ENCODE measurements at regions not wholly inside any gene's neighbourhood (a gene's known extent, or its start where the extent isn't known, plus 50 kb on each side); places are given as distances from the start of the nearest gene placed in this dataset.
"Not testable (repeated sequence)": the region's sequence is repeated elsewhere in the genome, so short reads cannot be mapped to it uniquely, and the experiment has no call there.

DNA sequence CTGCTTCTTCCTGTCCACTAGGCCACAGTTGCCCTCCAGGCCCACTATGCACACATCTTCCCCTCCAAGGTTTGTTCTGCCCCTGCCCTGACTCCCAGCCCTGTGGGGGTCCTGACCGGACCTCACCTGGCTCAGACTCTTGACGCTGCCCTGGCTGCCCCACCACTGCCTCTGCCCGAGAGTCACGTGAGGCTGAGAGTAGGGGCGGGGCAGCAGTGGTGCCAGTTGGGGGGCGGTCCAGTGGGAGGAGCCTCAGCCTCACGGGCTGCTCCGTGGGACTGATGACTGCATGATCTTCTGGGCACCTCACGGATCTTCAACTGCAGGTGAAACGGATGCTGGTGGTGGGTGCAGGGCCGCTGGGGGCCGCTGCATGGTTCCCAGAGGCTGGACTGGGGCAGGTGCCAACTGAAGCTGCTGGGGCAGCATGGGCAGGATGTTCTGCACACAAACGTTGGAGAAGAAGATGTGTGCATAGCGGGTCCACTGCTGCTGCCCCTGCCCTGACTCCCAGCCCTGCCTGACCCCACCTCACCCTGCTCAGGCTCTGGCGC, 77.6 kb downstream of the HHIPL2 start:
- H3K36me3 ChIP-seq (ENCODE audit: insufficient read depth, insufficient read length, low read length); H3K27me3 ChIP-seq (ENCODE audit: insufficient read depth, insufficient read length); DNase-seq (ENCODE audit: low read depth, low spot score); H3K4me1 ChIP-seq (ENCODE audit: insufficient read depth, insufficient read length); H3K9me3 ChIP-seq (ENCODE audit: insufficient read depth, low read length); H3K9ac ChIP-seq (ENCODE audit: insufficient read length, low read depth); H3K4me3 ChIP-seq (ENCODE audit: insufficient read length, low read depth): not testable (repeated sequence)

DNA sequence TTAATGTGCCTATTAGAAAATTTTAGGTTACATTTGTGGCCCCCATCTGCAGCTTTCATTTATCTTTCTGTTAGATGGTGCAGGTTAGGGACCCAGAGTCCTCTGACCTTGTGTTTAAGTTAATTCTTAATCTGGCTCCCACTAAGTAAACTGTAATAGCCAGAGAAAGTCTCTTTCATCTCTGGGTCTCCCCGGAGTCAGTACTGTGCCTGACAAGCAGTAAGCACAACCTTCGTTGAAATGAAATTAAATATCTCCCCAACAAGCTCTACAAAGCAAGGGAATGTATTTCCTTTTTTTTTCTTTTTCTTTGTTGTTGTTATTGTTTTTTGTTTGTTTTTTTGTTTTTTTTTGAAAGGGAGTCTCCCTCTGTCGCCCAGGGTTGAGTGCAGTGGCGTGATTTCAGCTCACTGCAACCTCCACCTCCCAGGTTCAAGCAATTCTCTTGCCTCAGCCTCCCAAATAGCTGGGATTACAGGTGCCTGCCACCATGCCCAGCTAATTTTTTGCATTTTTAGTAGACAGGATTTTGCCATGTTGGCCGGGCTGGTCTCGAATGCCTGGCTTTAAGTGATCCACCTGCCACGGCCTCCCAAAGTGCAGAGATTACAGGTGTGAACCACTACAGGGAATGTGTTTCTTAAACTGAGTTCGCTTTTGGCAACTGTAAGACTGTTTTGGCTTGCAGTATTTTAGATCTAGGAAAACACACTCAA, 81.6 kb downstream of the HHIPL2 start:
- Histone ChIP-seq H3K4me3 (ENCODE audit: insufficient read length, low read depth) (no peak overlapping the region), H3K27me3 (ENCODE audit: insufficient read depth, insufficient read length) (no peaks in the 10 kb centered on the region), H3K9ac (ENCODE audit: insufficient read length, low read depth) (peak overlapping the region; percentile 32), H3K36me3 (ENCODE audit: insufficient read depth, insufficient read length, low read length) (no peaks in the 10 kb centered on the region), H3K9me3 (ENCODE audit: insufficient read depth, low read length) (peaks cover 3% of the 10 kb centered on the region; the same call in 1 of the 2 replicates), H3K4me1 (ENCODE audit: insufficient read depth, insufficient read length) (no peaks in the 10 kb centered on the region)
- no peak for DNase-seq (ENCODE audit: low read depth, low spot score)
- TF ChIP-seq ZNF274 (IDR thresholded peaks at IDR 0.05; ENCODE audit: low read depth, low read length) (no peak), YY1 (IDR thresholded peaks at IDR 0.05; ENCODE audit: insufficient read depth, insufficient read length) (no peak), SUZ12 (IDR thresholded peaks at IDR 0.05; ENCODE audit: extremely low read depth, insufficient read depth, insufficient read length) (no peak)

DNA sequence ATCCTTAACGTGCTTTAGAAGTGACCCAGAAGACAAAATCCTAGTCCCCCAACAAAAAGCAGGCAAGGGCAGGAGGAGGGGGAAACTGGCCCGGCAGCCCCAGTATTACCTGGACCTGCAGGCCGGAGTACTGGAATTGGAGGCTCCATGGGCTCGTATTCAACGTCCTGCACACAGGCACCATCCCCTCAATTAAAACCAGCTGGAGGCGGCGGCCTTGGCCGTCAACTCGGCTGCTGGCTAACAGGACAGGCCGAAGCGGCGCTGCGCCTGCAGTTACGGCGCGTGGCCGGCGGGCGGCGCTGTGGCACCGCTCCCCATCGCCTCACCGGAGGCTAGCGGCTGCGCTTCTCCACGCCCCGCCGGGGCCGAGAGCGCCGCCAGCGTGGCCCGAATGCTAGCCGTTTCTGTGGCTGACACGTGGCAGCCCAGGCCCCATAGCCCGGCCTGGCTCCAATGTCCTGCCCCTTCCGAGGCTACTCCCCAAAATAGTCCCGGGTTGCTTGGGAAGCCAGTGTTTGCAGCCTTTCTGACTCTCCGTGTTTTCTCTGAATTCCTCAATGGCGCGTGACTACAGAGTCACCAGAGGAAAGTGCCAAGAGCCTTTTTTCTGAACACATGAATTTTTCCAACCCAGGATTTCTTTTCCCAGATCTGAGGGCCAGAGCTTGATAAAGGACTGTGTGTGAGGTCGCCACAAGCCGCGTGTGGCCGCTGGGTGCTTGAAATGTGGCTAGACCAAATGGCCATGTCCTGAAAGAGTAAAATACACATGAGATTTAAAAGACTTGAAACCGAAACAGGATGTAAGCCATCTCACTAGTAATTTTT, 82.5 kb downstream of the HHIPL2 start:
- H3K36me3 ChIP-seq (ENCODE audit: insufficient read depth, insufficient read length, low read length) = no peaks in the 10 kb centered on the region
- no peaks in the 10 kb centered on the region for H3K4me1 ChIP-seq (ENCODE audit: insufficient read depth, insufficient read length)
- peak overlapping the region; percentile 19 for H3K4me3 ChIP-seq (ENCODE audit: insufficient read length, low read depth)
- peaks cover 3% of the 10 kb centered on the region; the same call in 1 of the 2 replicates for H3K9me3 ChIP-seq (ENCODE audit: insufficient read depth, low read length)
- no peaks in the 10 kb centered on the region for H3K27me3 ChIP-seq (ENCODE audit: insufficient read depth, insufficient read length)
- DNase-seq (ENCODE audit: low read depth, low spot score) = peak; percentile 89
- TF ChIP-seq ZNF274 (IDR thresholded peaks at IDR 0.05; ENCODE audit: low read depth, low read length) (no peak), SUZ12 (IDR thresholded peaks at IDR 0.05; ENCODE audit: extremely low read depth, insufficient read depth, insufficient read length) (no peak), YY1 (IDR thresholded peaks at IDR 0.05; ENCODE audit: insufficient read depth, insufficient read length) (no peak)
- peak overlapping the region; percentile 69 for H3K9ac ChIP-seq (ENCODE audit: insufficient read length, low read depth)

DNA sequence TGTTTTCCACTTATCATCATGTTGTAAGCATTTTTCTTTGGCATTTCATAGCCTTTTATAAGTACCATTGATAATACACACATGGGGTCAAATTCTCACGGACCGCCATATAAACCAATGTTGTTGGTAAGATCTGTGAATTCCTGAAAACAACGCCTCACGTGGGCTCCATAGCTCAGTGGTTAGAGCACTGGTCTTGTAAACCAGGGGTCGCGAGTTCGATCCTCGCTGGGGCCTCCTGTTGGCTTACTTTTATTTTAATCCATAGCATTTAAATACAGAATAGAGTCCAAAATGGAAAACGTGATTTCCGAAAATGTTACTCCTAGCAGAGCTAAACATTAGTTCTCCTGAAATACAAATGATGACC, 83.1 kb downstream of the HHIPL2 start:
- peak overlapping the region; percentile 19 for H3K4me3 ChIP-seq (ENCODE audit: insufficient read length, low read depth)
- no peaks in the 10 kb centered on the region for H3K36me3 ChIP-seq (ENCODE audit: insufficient read depth, insufficient read length, low read length)
- peaks cover 3% of the 10 kb centered on the region; the same call in 1 of the 2 replicates for H3K9me3 ChIP-seq (ENCODE audit: insufficient read depth, low read length)
- H3K4me1 ChIP-seq (ENCODE audit: insufficient read depth, insufficient read length) = no peaks in the 10 kb centered on the region
- TF ChIP-seq SUZ12 (IDR thresholded peaks at IDR 0.05; ENCODE audit: extremely low read depth, insufficient read depth, insufficient read length) = no peak
- no peak overlapping the region for H3K9ac ChIP-seq (ENCODE audit: insufficient read length, low read depth)
- H3K27me3 ChIP-seq (ENCODE audit: insufficient read depth, insufficient read length) = no peaks in the 10 kb centered on the region
- peak; percentile 44 for DNase-seq (ENCODE audit: low read depth, low spot score)

DNA sequence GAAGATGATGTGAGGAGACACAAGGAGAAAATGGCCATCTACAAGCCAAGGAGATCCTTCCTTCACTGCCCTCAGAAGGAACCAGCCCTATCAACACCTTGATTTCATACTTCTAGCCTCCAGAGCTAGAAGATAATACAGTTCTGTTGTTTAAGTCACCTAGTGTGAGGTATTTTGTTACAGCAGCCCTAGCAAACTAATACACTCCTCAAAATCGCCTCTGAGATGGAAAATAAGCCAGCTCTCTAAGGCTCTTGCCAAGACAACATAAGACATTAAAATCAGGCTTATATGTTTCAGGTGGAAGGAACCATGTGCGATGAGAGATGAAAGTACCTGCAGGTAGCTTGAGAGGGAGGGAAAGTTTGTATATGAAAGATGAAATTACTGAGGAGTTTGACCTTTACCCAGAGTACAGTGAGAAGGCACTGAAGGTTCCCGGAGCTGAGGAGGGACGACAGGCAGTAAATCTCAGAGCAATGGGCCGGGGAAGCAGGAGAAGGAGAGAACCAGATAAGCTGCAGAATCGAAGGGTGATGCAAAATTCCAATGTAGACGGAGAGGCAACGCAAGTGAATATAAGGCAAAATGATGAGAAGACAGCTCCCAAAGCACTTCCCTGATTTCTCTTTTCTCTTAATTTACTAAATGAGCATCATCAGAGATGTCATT, 84.7 kb downstream of the HHIPL2 start:
- no peaks in the 10 kb centered on the region for H3K36me3 ChIP-seq (ENCODE audit: insufficient read depth, insufficient read length, low read length)
- no peaks in the 10 kb centered on the region for H3K4me1 ChIP-seq (ENCODE audit: insufficient read depth, insufficient read length)
- TF ChIP-seq YY1 (IDR thresholded peaks at IDR 0.05; ENCODE audit: insufficient read depth, insufficient read length) (no peak), SUZ12 (IDR thresholded peaks at IDR 0.05; ENCODE audit: extremely low read depth, insufficient read depth, insufficient read length) (no peak), ZNF274 (IDR thresholded peaks at IDR 0.05; ENCODE audit: low read depth, low read length) (no peak)
- no peak for DNase-seq (ENCODE audit: low read depth, low spot score)
- H3K9ac ChIP-seq (ENCODE audit: insufficient read length, low read depth) = no peak overlapping the region
- H3K9me3 ChIP-seq (ENCODE audit: insufficient read depth, low read length) = peaks cover 10% of the 10 kb centered on the region; the same call in 1 of the 2 replicates
- no peak overlapping the region for H3K4me3 ChIP-seq (ENCODE audit: insufficient read length, low read depth)
- no peaks in the 10 kb centered on the region for H3K27me3 ChIP-seq (ENCODE audit: insufficient read depth, insufficient read length)

DNA sequence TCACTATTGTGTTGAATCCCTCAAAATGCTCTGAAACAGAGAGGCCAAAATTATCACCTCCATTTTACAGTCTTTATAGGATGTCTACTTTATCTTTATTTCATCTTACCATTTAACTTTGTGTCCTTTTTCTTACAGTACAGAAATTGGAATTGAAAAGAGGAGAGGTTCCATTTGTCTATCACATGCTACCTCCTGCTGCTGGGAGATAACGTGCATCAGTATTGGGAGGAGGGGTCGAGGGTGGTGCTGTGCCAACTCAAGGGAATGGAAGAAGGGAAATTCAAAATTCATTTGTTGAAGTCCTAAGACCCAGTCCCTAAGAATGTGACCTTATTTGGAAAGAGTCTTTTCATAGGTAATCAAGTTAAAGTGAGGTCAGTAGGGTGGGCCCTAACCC, 85.3 kb downstream of the HHIPL2 start:
- Histone ChIP-seq H3K9me3 (ENCODE audit: insufficient read depth, low read length) (peaks cover 16% of the 10 kb centered on the region; the same call in 1 of the 2 replicates), H3K4me1 (ENCODE audit: insufficient read depth, insufficient read length) (no peaks in the 10 kb centered on the region), H3K36me3 (ENCODE audit: insufficient read depth, insufficient read length, low read length) (no peaks in the 10 kb centered on the region), H3K9ac (ENCODE audit: insufficient read length, low read depth) (no peak overlapping the region), H3K27me3 (ENCODE audit: insufficient read depth, insufficient read length) (no peaks in the 10 kb centered on the region), H3K4me3 (ENCODE audit: insufficient read length, low read depth) (no peak overlapping the region)
- DNase-seq (ENCODE audit: low read depth, low spot score) = no peak
- TF ChIP-seq SUZ12 (IDR thresholded peaks at IDR 0.05; ENCODE audit: extremely low read depth, insufficient read depth, insufficient read length) (no peak), ZNF274 (IDR thresholded peaks at IDR 0.05; ENCODE audit: low read depth, low read length) (no peak), YY1 (IDR thresholded peaks at IDR 0.05; ENCODE audit: insufficient read depth, insufficient read length) (no peak)

DNA sequence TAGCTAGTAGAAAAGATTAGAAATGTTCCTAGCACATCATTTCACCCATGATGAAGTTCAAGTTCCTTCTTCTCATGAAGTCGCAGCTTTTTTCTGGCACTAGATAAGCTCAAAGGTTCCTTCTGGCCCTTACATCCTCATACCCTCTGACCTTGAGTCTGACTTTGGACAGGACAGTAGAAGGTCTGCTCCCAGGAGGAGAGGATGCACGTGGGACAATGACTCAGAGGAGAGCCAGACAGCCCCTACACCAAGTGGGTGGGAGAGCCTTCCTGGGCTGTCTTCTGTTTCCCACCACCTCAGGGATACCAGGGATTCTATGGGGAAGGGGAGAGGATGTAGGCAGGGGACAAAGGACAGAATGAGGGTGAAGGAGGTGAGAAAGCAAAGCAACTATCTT, 86.0 kb downstream of the HHIPL2 start:
- no peak for TF ChIP-seq ZNF274 (IDR thresholded peaks at IDR 0.05; ENCODE audit: low read depth, low read length)
- TF ChIP-seq SUZ12 (IDR thresholded peaks at IDR 0.05; ENCODE audit: extremely low read depth, insufficient read depth, insufficient read length) = no peak
- TF ChIP-seq YY1 (IDR thresholded peaks at IDR 0.05; ENCODE audit: insufficient read depth, insufficient read length) = no peak
- Histone ChIP-seq H3K9me3 (ENCODE audit: insufficient read depth, low read length) (peaks cover 22% of the 10 kb centered on the region; the same call in 1 of the 2 replicates), H3K27me3 (ENCODE audit: insufficient read depth, insufficient read length) (no peaks in the 10 kb centered on the region), H3K9ac (ENCODE audit: insufficient read length, low read depth) (no peak overlapping the region), H3K4me3 (ENCODE audit: insufficient read length, low read depth) (no peak overlapping the region), H3K4me1 (ENCODE audit: insufficient read depth, insufficient read length) (no peaks in the 10 kb centered on the region), H3K36me3 (ENCODE audit: insufficient read depth, insufficient read length, low read length) (no peaks in the 10 kb centered on the region)
- DNase-seq (ENCODE audit: low read depth, low spot score) = no peak

Measured in NT2/D1 (cell line).